Panc1 (cell line): ENCODE measurements at regions not wholly inside any gene's neighbourhood (a gene's known extent, or its start where the extent isn't known, plus 50 kb on each side); places are given as distances from the start of the nearest gene placed in this dataset.

ENCODE experiments used
- ATAC-seq: fragments of 200-7000 bp; cut with Tn5 transposase; 2 replicates; pipeline ENCODE4 v1.9.1; 2020; ENCODE audit warnings: mild to moderate bottlenecking, moderate library complexity
- BruUV-seq: library from RNA; stranded (reverse); fragments of 400-500 nt; replicated peaks from 2 replicates; lab custom pipeline; 2021; lab: Mats Ljungman, UMichigan
- CTCF ChIA-PET: fragments of 300-600 bp; sonication (Branson Sonifier 250); formaldehyde crosslinking; loops from one replicate; lab custom pipeline; 2022; ENCODE audit warnings: antibody characterized with exemption; lab: Charles Lee
- POLR2A ChIA-PET: fragments of 300-600 bp; sonication (Branson Sonifier 250); formaldehyde crosslinking; loops from one replicate; lab custom pipeline; 2022; ENCODE audit warnings: antibody characterized with exemption; lab: Charles Lee
- DNase-seq: peaks from one replicate; pipeline ENCODE4 v3.0.0-alpha.2; 2010; ENCODE audit warnings: low read depth, low spot score
- H3K27ac ChIP-seq: 2 replicates; pipeline ENCODE4 v1.5.1; 2011; ENCODE audit warnings: mild to moderate bottlenecking, low read length, inconsistent platforms
- H3K27me3 ChIP-seq: fragments of 200-500 bp; sonication (Bioruptor generic); 2 replicates; pipeline ENCODE4 v1.6.0; 2014; ENCODE audit warnings: low read length, inconsistent platforms; ENCODE audit not compliant: control insufficient read depth, insufficient read depth
- H3K36me3 ChIP-seq: fragments of 200-500 bp; sonication (Bioruptor generic); 2 replicates; pipeline ENCODE4 v1.5.1; 2014; ENCODE audit warnings: inconsistent platforms, mild to moderate bottlenecking, low read length, moderate library complexity; ENCODE audit not compliant: control insufficient read depth, insufficient read depth
- H3K4me1 ChIP-seq: 2 replicates; pipeline ENCODE4 v1.5.1; 2011; ENCODE audit warnings: inconsistent platforms, mild to moderate bottlenecking, low read length, moderate library complexity; ENCODE audit not compliant: control insufficient read depth, insufficient read depth
- H3K4me3 ChIP-seq, 2 experiments: 2 replicates each; pipeline ENCODE4 v1.5.1; 2011 to 2012; ENCODE audit warnings: low read depth in 2 of 2, low read length in 2 of 2, mild to moderate bottlenecking in 2 of 2, inconsistent platforms in 1 of 2, moderate library complexity in 1 of 2
- H3K9me3 ChIP-seq: fragments of 200-500 bp; sonication (Bioruptor generic); 2 replicates; pipeline ENCODE4 v1.5.1; 2014; ENCODE audit warnings: low read depth, mild to moderate bottlenecking, inconsistent platforms, low read length, moderate library complexity; ENCODE audit not compliant: control insufficient read depth, insufficient read depth
- POLR2AphosphoS5 ChIP-seq: IDR thresholded peaks from 2 replicates; pipeline ENCODE4 v1.6.1; 2012; ENCODE audit warnings: mild to moderate bottlenecking, low read depth, low read length, moderate library complexity
- REST ChIP-seq, 2 experiments: IDR thresholded peaks; 2 replicates each; pipeline ENCODE4 v1.6.1; 2011 to 2012; ENCODE audit warnings: low read depth in 2 of 2, control low read depth in 1 of 2, low read length in 1 of 2, mild to moderate bottlenecking in 1 of 2, moderate library complexity in 1 of 2; ENCODE audit not compliant: insufficient read depth in 1 of 2
- SIN3A ChIP-seq: IDR thresholded peaks from 2 replicates; pipeline ENCODE4 v1.6.1; 2012; ENCODE audit warnings: low read depth, mild to moderate bottlenecking, low read length, moderate library complexity, borderline replicate concordance; ENCODE audit not compliant: insufficient read depth
- TCF7L2 ChIP-seq: IDR thresholded peaks from 2 replicates; pipeline ENCODE4 v1.6.1; 2011; ENCODE audit warnings: mild to moderate bottlenecking, low read depth, low read length, inconsistent platforms
- in situ Hi-C: cut with HindIII; loops from 2 replicates; pipeline ENCODE4 v1.10.0; 2016; ENCODE audit warnings: low sequenced_read_pairs, low pct_unique_long_range_greater_than_20kb
- intact Hi-C: fragments of 100-400 bp; cut with micrococcal nuclease; formaldehyde crosslinking; loops from one replicate; pipeline ENCODE4 v1.10.0; 2022; ENCODE audit not compliant: unreplicated experiment
- TF ChIP-seq, protein P1 (sequence below): fragments of 450-650 bp; IDR thresholded peaks from 2 replicates; pipeline ENCODE4 v1.5.1; 2017; ENCODE audit warnings: mild to moderate bottlenecking

- in situ Hi-C loops (no loop called here), intact Hi-C loops (no loop called here)
- ChIA-PET POLR2A (no interaction called here), CTCF (no interaction called here)
- Histone ChIP-seq H3K36me3 (no peaks in the 10 kb centered on the region), H3K27ac (no peak overlapping the region), H3K9me3 (peaks cover 1% of the 10 kb centered on the region; the same call in 1 of the 2 replicates), H3K4me1 (no peaks in the 10 kb centered on the region), H3K4me3 (no peak overlapping the region), H3K27me3 (no peaks in the 10 kb centered on the region)
- DNase-seq (no peak), ATAC-seq (no peak)
- TF ChIP-seq REST (IDR thresholded peaks at IDR 0.05; ENCODE audit: insufficient read depth in 1 of 2, low read depth in 2 of 2, low read length in 1 of 2) (no peak), POLR2AphosphoS5 (no peak), TCF7L2 (no peak), SIN3A (no peak)
- TF ChIP-seq, protein P1, sequence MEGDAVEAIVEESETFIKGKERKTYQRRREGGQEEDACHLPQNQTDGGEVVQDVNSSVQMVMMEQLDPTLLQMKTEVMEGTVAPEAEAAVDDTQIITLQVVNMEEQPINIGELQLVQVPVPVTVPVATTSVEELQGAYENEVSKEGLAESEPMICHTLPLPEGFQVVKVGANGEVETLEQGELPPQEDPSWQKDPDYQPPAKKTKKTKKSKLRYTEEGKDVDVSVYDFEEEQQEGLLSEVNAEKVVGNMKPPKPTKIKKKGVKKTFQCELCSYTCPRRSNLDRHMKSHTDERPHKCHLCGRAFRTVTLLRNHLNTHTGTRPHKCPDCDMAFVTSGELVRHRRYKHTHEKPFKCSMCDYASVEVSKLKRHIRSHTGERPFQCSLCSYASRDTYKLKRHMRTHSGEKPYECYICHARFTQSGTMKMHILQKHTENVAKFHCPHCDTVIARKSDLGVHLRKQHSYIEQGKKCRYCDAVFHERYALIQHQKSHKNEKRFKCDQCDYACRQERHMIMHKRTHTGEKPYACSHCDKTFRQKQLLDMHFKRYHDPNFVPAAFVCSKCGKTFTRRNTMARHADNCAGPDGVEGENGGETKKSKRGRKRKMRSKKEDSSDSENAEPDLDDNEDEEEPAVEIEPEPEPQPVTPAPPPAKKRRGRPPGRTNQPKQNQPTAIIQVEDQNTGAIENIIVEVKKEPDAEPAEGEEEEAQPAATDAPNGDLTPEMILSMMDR, result no peak
- BruUV-seq, result no TSS peak
Observed at GRCh38 chrX:155715141-155715540, 102.4 kb upstream of the TMLHE start.

- ChIA-PET POLR2A (no interaction called here), CTCF (no interaction called here)
- ATAC-seq (no peak), DNase-seq (no peak)
- no peaks in the 10 kb centered on the region for H3K9me3 ChIP-seq
- no peak for TF ChIP-seq SIN3A
- TF ChIP-seq REST (IDR thresholded peaks at IDR 0.05; ENCODE audit: insufficient read depth in 1 of 2, low read depth in 2 of 2, low read length in 1 of 2), result no peak
- no peak for TF ChIP-seq TCF7L2
- TF ChIP-seq POLR2AphosphoS5, result no peak
- TF ChIP-seq, protein P1, result no peak
- H3K27me3 ChIP-seq, result no peaks in the 10 kb centered on the region
- no peak overlapping the region for H3K27ac ChIP-seq
- no peak overlapping the region for H3K4me3 ChIP-seq
- intact Hi-C loops, result no loop called here
- H3K4me1 ChIP-seq, result no peaks in the 10 kb centered on the region
- BruUV-seq, result no TSS peak
- no peaks in the 10 kb centered on the region for H3K36me3 ChIP-seq
- in situ Hi-C loops, result no loop called here
Observed at GRCh38 chrX:155695419-155695818, 82.7 kb upstream of the TMLHE start.
